UCSD-AML1 (cell line): ENCODE measurements at regions not wholly inside any gene's neighbourhood (a gene's known extent, or its start where the extent isn't known, plus 50 kb on each side); places are given as distances from the start of the nearest gene placed in this dataset.

Source experiments
- DNase-seq: peaks from one replicate; lab custom pipeline; 2025; ENCODE audit not compliant: unreplicated experiment; lab: John Stamatoyannopoulos, UW

DNA sequence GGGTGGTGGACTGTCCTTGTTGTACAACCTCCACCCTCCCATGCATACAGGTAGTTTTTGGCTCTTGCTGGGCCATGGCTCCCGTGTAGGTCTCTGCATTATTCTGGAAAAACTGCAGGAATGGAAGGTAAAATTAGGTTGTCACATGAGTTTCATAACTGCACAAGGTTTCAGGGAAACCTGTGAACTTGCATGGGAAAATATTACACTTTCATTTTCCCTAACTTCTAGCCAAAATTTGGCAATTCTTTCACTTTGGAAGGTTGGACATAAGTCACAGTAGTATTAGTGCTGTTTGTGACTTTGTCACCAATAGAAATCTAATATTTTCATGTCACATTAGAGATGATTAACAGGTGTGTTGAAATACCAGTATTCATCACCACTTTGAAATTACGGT, 118.1 kb upstream of the MGAT5 start:
- DNase-seq, result no peak

DNA sequence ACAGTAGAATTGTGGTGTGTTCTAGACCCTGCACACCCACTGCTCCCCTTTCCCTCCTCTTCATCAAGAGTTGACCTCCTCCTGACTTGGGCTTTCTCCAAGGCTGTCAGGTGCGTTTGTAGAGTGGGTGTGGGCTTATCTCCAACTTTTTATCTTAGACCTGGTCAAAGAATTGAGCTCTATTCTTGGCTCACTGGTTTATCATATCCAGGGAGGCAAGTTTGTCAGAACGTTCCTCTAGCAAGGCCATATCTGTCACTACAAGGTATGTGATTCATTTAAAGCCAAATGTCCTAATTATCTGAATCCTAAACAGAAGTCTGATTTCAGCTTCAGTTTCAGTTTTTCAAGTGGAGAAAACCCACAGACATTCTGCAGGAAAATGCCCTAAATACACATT, 117.1 kb upstream of the MGAT5 start:
- DNase-seq, result no peak

DNA sequence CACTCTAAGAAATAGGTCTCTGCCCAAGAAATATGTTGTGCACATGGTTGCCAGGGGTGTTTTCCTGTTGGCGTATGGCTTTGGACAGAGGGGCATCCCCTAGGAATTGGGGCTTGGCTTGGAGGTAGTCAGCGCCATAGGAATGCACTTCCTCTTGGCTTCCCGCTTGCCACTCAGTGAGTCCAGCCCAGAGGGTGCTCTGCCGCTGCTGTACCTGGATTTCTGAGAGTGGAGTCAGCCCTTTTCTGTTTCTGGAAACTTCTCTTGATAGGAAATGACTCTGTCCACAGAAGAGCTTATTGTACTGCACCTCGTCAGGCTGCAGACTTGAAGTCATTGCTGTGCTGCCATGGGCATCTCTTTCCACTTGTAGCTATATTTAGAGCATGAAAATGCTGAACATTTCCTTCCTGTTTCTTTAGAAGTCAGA, 116.7 kb upstream of the MGAT5 start:
- DNase-seq, result peak; percentile 64

DNA sequence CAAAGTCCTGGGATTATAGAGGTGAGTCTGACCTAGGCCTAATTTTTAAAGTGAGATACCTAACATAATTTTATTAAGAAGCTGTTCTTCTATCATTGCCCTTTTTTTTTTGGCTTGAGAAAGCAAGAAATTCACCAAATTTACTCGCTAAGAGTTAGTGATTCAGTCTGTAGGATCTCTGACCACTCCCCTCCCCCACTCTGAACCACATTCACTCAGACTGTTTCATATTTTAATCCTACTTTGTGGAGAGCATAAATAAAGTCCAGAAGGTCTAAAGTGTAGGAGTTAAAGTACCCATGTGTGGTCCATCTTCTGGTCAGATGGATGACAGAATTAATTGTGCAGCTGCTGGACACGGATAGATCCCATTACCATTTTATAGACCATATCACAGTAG, 115.8 kb upstream of the MGAT5 start:
- DNase-seq, result no peak

DNA sequence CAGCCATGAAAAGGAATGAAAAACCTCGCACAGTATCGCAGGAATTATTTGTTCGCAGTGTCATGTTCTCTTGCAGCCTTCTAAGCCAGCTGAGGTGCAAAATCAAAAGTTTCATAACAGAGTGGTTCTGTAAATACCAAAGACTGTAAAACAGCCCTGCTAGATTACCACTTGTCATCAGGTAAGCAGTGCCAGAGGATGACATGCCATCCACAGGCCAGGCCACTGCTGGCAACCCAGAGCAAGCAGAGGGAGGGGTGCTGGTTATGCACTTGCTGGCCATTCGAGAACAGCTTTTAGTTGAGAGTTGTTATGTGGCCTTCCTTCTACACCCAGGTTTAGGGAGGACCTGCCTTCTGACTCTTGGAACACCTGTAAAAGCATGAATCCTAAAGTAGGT, 114.3 kb upstream of the MGAT5 start:
- DNase-seq, result no peak

DNA sequence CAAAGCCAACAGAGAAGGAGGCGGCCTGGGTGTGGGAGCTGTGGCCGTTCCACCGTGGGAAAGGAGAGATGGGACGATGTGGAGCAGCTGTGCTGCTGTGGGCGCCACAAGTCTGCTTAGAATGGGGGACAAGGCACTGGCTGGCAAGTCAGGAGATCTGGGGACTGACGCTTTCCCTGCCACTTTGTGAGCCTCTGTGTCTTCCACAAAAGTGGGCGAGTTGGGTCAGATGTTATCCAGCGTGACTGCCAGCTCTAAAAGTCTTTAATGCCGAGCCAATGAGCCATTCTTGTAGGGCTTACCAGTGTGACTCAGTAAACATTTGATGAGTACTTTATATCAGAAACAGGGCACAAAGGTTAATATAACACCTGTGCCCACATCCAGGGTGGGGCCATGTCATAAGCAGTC, 113.6 kb upstream of the MGAT5 start:
- DNase-seq, result no peak

DNA sequence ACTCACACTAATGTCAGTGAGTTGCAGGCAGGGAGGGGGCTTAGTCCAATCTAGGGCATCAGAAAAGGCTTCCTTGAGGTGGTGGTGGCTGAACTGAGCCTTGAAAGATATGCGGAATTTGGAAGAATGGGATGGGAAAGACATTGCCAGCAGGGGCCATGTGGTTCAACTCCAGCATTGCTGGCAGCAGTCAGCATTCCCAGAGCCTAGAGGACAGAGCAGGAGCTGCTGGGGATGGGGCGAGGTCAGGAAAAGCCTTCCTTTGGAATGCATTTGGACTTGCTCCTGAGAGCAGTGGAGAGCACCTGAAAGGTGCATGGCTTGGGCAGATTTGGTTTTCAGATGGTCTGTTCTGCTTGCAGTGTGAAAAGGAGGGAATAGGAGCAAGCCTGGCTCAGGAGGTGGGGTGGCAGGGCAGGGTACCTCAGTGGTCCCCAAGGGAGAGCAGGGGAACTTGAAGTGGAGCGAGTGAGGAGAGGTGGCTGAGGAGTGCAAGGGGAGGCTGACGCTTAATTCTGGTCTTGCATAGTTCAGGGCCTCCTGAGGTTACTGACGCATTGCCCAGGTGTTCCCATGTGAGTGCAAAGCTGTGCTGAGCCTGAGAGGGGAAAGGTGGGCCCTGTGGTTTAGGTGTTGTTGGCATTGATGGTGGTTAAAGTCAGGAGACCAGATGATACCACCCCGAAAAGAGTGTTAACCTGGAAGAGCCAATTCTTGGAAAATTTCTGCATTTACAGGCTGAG, 112.1 kb upstream of the MGAT5 start:
- no peak for DNase-seq

DNA sequence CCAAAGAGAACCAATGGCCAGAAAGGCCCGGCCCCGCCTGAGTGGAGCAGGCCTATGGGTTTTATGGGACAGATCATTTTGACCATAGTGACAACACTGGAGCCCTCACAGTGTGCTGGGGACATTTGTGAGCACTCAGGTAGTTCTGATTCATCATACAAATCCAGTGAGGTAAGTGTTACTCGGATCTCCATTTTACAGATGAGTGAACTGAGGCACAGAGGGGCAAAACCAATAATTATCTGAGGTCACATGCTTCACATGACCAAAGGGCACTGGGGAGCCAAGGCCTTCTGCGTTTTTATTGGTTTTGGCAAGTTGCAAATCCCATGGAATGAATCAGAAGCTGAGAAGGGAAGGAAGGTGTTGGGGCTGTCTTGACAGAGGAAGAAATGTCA, 111.5 kb upstream of the MGAT5 start:
- no peak for DNase-seq

DNA sequence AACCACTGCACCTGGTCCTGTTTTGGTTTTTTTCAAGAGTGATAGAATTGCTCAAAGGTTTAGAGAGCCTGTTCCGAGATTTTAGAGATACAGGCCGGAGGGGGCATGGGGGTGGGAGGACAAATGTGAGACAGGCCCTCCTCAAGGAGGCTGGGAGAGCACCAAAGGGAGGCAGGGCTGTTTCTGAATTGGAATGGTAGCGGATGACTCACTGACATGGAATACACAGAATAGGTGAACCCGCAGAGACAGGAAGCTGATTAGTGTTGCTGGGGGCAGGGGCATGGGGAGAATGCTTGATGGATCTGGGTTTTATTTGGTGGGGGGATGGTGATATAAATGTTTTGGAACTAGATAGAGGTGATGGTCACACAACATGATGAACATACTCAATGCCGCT, 111.0 kb upstream of the MGAT5 start:
- DNase-seq, result no peak

DNA sequence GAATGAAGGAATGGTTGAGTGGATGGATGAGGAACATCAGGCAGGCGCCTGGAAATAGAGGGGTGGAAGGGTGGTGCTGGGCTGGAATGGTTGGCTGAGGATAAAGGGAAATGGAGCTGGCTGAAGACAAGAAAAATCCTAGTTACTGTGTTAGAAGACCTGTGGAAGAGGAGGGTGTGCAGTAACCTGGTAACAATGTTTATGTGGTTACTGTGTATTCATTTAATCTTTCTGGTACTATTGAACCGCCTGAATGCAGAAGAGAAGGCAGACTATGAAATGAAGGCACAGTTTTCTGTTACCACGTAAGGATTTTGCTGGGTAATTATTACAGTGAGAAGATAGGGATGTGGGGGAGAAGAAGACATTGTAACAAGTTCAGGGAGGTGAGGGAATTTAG, 110.3 kb upstream of the MGAT5 start:
- DNase-seq, result no peak

DNA sequence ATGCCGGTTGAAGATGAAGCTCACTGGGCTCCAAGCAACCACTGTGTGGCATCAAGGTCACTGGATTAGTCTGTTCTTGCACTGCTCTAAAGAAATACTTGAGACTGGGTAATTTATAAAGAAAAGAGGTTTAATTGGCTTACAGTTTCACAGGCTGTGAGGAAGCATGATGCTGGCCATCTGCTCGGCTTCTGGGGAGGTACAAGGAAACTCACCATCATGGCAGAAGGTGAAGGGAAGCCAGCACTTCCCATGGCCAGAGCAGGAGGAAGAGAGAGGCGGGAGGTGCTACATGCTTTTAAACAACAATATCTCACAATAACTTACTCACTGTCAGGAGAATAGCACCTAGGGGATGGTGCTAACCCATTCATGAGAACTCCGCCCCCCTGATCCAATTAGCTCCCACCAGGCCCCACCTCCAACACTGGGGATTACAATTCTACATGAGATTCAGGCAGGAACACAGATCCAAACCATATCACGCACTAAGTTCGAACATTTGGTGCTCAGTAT, 109.7 kb upstream of the MGAT5 start:
- no peak for DNase-seq

DNA sequence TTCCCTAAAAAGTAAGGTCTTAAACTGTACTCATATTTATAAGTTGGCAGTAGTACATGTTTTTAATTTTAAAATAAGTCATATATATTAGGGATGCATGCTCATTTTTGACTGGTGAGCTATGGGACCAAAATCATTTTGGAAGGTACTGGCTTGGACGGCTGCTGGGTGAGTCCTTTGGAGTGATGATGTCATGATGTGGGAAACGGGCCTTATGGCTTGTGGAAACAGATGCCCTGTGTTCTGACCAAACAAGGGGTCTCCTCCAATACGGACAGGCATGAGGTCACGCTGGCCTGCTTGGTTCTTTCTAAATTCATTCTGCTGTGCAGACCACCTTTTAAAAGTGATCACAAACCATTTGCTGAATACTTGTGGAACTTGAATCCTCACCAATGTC, 109.2 kb upstream of the MGAT5 start:
- DNase-seq, result no peak

DNA sequence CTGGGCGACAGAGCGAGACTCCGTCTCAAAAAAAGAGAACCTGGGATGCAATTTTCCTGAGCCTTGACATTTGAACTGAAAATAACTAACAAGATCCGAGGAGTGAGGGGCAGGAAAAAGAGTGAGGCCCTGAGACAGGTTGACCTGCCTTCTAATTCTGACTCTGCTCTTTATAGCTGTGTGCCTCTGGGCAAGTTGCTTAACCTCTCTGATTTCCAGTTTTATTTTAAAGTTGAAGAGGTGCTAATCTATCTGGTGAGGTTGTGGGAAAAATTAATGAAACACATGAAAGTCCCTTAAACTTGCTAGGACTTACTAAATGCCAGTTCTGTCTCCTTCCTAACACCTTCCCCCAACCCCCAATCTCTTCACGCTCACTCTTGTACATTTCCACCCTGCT, 108.4 kb upstream of the MGAT5 start:
- DNase-seq, result no peak

DNA sequence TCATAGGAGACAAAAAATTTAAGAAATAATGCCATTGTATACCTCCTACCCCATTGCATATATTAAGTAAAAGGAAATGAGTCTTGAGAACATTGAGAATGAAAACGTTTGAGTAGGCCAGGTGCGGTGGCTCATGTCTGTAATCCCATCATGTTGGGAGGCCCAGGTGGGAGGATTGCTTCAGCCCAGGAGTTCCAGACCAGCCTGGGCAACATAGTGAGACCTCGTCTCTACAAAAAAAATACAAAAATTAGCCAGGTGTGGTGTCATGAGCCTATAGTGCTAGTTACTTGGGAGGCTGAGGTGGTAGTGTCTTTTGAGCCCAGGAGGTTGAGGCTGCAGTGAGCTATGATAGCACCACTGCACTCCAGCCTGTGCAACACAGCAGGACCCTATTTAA, 107.7 kb upstream of the MGAT5 start:
- no peak for DNase-seq

DNA sequence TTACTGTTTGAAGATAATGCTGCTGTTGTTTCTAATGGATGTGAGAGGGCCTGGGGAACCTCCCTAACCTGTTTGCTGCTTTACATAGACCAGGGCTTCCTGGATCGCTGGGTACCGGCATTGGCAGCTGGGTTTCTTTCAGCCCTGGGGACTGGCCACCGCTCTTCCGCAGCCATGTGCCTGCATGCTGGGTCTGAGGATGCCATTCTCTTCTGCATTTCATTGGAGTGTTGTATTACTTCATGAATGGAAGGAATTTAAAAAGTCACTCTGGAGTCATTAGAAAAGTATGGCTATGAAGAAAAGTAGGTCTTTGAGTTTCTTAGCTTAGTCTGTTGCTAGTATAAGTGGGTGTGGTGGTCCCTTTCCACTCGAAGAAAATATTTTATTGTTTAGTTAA, 107.3 kb upstream of the MGAT5 start:
- no peak for DNase-seq

DNA sequence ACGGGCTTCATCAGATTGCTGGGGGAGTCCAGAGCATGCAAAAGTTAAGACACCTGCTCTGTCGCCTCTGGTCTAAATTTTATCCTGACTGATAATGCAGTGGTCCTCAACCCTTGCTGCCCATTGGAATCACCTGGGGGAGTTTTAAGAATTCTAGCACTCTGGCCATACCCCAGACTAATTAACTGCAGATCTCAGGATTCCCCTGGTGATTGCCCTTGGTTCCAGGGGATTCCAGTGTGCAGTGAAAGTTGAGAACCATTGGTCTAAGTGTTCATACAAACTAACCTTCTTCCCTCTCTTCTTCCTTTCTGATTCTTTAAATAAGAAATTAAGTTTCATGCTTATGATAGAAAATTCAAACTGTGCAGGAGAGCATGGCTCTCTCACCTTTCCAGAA, 105.7 kb upstream of the MGAT5 start:
- DNase-seq, result no peak

DNA sequence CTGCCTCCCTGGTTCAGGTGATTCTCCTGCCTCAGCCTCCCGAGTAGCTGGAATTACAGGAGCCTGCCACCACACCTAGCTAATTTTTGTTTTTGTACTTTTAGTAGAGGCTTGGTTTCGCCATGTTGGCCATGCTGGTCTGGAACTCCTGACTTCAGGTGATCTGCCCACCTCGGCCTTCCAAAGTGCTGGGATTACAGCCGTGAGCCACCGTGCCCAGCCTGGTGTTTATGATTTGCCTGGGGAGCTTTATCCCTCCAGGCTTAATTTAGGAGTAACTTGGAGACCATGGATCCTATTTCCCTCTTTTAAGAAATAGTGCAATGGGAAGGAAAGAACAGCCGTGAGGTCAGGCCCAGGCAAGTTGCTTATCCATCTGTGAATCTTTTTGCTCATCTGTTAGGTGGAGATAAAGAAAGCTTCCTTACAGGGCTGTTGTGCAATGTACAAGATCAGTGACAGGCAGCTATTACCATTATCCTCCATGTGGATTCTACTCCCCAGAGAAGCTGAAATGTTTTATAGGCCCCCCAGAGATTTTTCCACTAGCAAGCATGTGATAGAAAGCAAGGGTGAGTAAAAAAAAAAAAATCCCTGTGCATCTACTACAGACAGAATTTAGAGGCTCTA, 104.9 kb upstream of the MGAT5 start:
- no peak for DNase-seq

DNA sequence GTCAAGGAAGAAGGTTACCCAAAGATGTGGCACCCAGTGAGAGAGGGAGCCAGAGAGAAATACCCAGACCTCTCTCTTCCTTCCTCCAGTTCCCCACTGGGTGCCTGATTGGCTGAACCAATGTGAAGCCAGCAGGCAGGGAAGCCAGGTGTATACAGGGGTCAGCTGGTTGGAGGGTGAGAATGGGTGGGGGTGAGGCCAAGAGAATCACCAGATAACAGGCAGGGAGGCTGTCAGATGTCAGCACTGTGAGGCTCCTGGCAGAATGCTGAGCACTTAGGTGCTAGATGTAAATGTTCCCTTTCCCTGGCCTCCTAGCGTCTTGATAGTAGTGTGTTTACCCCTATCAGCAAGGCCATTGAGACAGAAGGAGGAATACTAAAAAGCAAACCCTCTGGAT, 104.0 kb upstream of the MGAT5 start:
- DNase-seq, result no peak

DNA sequence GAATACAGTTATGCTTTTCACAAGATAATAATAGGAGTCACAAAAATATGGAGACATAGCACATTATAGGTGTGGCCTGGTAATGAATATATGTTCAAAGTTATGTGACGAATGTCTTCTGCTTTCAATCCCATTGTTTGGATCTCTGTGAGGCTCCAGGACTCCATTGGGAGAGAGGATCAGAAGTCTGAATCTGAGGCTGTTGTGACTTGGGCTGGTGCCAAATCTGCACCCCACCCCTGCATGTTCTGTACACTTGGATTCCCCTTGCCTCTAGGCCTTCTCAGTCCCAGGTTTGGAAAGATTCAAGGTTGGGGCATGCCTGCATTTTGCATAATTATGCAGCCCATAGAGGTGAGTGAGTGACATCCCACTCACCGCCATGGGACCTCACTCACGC, 103.1 kb upstream of the MGAT5 start:
- DNase-seq, result no peak

DNA sequence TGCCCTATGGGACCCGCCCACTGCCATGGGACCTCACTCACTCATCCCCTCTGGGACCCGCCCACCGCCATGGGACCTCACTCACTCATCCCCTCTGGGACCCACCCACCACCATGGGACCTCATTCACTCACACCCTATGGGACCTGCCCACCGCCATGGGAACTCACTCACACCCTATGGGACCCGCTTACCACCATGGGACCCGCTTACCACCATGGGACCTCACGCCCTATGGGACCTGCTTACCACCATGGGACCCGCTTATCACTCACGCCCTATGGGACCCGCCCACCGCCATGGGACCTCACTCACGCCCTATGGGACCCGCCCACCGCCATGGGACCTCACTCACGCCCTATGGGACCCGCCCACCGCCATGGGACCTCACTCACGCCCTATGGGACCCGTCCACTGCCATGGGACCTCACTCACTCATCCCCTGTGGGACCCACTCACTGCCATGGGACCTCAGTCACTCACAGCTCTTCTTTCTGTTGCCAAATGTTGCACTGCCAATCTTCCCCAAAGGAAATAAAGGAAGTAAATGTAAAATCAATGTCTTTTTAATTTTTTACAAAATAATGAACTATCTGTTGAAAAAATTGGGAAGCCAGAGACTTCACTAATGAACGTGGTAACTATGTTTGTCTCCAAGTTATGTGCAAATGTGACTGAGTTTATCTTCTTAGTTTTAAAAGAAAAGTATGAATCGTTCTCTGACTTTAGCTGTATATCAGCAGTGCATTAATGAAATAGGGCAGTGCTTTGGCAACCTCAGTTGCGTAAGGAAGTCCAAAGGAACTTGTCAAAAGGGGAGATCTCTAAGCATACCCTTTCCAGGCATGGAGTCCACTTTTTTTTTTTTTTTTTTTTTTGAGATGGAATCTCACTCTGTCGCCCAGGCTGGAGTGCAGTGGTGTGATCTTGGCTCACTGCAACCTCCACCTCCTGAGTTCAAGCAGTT, 101.5 kb upstream of the MGAT5 start:
- DNase-seq, result no peak

DNA sequence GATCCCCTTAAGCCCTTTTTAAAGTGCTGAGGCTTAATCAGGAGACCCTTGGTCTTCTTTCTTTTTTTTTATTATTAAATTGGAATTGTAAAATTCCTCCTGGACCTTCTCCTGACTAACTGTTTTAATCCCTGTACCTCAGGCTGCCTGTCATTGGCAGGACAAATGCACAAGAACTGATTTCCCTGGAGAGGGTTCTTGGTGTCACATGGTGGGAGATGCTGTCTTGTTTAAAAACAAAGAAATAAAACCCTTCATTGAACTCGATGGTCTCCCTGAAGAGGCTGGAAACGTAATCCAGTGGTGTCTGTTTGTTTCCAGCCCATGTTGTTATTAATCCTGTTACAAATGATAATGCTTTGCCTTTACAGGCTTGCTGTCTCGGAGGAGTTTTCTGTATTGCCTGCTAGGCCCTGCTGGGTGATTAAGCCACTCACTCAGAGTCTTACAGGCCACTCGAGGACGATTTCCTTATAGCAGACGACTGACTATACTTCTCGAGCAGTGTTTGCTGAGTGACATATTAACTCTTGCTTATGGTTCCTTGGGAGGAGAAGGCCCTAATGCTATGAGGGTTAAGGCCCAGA, 100.5 kb upstream of the MGAT5 start:
- no peak for DNase-seq
